T-helper 1 cell (primary cell): ENCODE measurements at regions not wholly inside any gene's neighbourhood (a gene's known extent, or its start where the extent isn't known, plus 50 kb on each side); places are given as distances from the start of the nearest gene placed in this dataset.
"Not testable (repeated sequence)": the region's sequence is repeated elsewhere in the genome, so short reads cannot be mapped to it uniquely, and the experiment has no call there.

Experiments
- DNase-seq, 5 donors: peaks; one replicate each; pipeline ENCODE4 v3.0.0-alpha.2; 2012 to 2020

GRCh38 chr10:62665771-62666170 is 138.7 kb upstream of the ADO start:
- no peak for DNase-seq

- no peak for DNase-seq
Measured at GRCh38 chr10:62666275-62666674, 138.2 kb upstream of the ADO start.

- DNase-seq, result no peak
Measured at GRCh38 chr10:62669341-62669740, 135.2 kb upstream of the ADO start.

GRCh38 chr10:62671104-62671503 is 133.4 kb upstream of the ADO start:
- no peak for DNase-seq

- peak; percentile 18 to 76 (median 50) for DNase-seq
Measured at GRCh38 chr10:62681211-62681940, 123.1 kb upstream of the ADO start.

GRCh38 chr10:62684911-62685310 is 119.6 kb upstream of the ADO start:
- DNase-seq, result no peak

GRCh38 chr10:62687230-62687748 is 117.2 kb upstream of the ADO start:
- no peak for DNase-seq

- DNase-seq, result no peak
Measured at GRCh38 chr10:62688971-62689700, 115.4 kb upstream of the ADO start.

GRCh38 chr10:62689712-62690111 is 114.8 kb upstream of the ADO start:
- peak in 1 of 5 donors; percentile 23 for DNase-seq

GRCh38 chr10:62690703-62691102 is 113.8 kb upstream of the ADO start:
- DNase-seq, result no peak

GRCh38 chr10:62691336-62691735 is 113.2 kb upstream of the ADO start:
- DNase-seq, result no peak

GRCh38 chr10:62692085-62692484 is 112.4 kb upstream of the ADO start:
- DNase-seq, result no peak

GRCh38 chr10:62693306-62693705 is 111.2 kb upstream of the ADO start:
- DNase-seq, result no peak

GRCh38 chr10:62694537-62695126 is 109.9 kb upstream of the ADO start:
- no peak for DNase-seq

GRCh38 chr10:62696798-62697197 is 107.7 kb upstream of the ADO start:
- no peak for DNase-seq

- no peak for DNase-seq
Measured at GRCh38 chr10:62699148-62699547, 105.4 kb upstream of the ADO start.

- DNase-seq, result not testable (repeated sequence)
Measured at GRCh38 chr10:62704121-62704520, 100.4 kb upstream of the ADO start.

- DNase-seq, result no peak
Measured at GRCh38 chr10:62705789-62706188, 98.7 kb upstream of the ADO start.

- no peak for DNase-seq
Measured at GRCh38 chr10:62707810-62708209, 96.7 kb upstream of the ADO start.

- no peak for DNase-seq
Measured at GRCh38 chr10:62708569-62708968, 96.0 kb upstream of the ADO start.

GRCh38 chr10:62709200-62709599 is 95.3 kb upstream of the ADO start:
- DNase-seq, result no peak

GRCh38 chr10:62710182-62710581 is 94.3 kb upstream of the ADO start:
- no peak for DNase-seq

GRCh38 chr10:62715383-62715782 is 89.1 kb upstream of the ADO start:
- DNase-seq, result no peak

- DNase-seq, result no peak
Measured at GRCh38 chr10:62718585-62718984, 85.9 kb upstream of the ADO start.
